MM.1S (cell line): ENCODE measurements at regions not wholly inside any gene's neighbourhood (a gene's known extent, or its start where the extent isn't known, plus 50 kb on each side); places are given as distances from the start of the nearest gene placed in this dataset.
"Not testable (repeated sequence)": the region's sequence is repeated elsewhere in the genome, so short reads cannot be mapped to it uniquely, and the experiment has no call there.

Experiments used
- DNase-seq: peaks from one replicate; pipeline ENCODE4 v3.0.0-alpha.2; 2015
- H2AFZ ChIP-seq: fragments of 300-600 bp; sonication (generic); 2 replicates; pipeline ENCODE4 v1.6.0; 2016; ENCODE audit warnings: antibody characterized with exemption, low read length
- H3F3A ChIP-seq: fragments of 300-600 bp; sonication (generic); 2 replicates; pipeline ENCODE4 v1.6.1; 2016; ENCODE audit warnings: mild to moderate bottlenecking, antibody characterized with exemption, low read length, moderate library complexity, mixed read lengths; ENCODE audit not compliant: insufficient read depth
- H3K27ac ChIP-seq: fragments of 300-600 bp; sonication (generic); 2 replicates; pipeline ENCODE4 v1.5.1; 2016; ENCODE audit warnings: mild to moderate bottlenecking, low read length
- H3K27me3 ChIP-seq: fragments of 300-600 bp; sonication (generic); replicated peaks from 2 replicates; pipeline ENCODE4 v1.6.0; 2016; ENCODE audit warnings: low read length; ENCODE audit not compliant: insufficient read depth
- H3K36me3 ChIP-seq: fragments of 300-600 bp; sonication (generic); replicated peaks from 2 replicates; pipeline ENCODE4 v1.6.1; 2016; ENCODE audit warnings: mild to moderate bottlenecking, low read length, mixed read lengths; ENCODE audit not compliant: insufficient read depth
- H3K4me1 ChIP-seq: fragments of 300-600 bp; sonication (generic); 2 replicates; pipeline ENCODE4 v1.6.1; 2016; ENCODE audit warnings: low read length, mixed read lengths
- H3K4me2 ChIP-seq: fragments of 300-600 bp; sonication (generic); 2 replicates; pipeline ENCODE4 v1.6.0; 2016; ENCODE audit warnings: low read depth, low read length
- H3K4me3 ChIP-seq: fragments of 300-600 bp; sonication (generic); 2 replicates; pipeline ENCODE4 v1.5.1; 2016; ENCODE audit warnings: low read length, mixed read lengths
- H3K79me2 ChIP-seq: fragments of 300-600 bp; sonication (generic); 2 replicates; pipeline ENCODE4 v1.6.1; 2016; ENCODE audit warnings: mixed run types, low read length, mixed read lengths
- H3K9ac ChIP-seq: fragments of 300-600 bp; sonication (generic); 2 replicates; pipeline ENCODE4 v1.6.1; 2016; ENCODE audit warnings: low read length, mixed read lengths
- H3K9me2 ChIP-seq: fragments of 300-600 bp; sonication (generic); replicated peaks from 2 replicates; pipeline ENCODE4 v1.6.1; 2016; ENCODE audit warnings: mild to moderate bottlenecking, low read length, mixed read lengths; ENCODE audit not compliant: insufficient read depth
- H3K9me3 ChIP-seq: fragments of 300-600 bp; sonication (generic); replicated peaks from 2 replicates; pipeline ENCODE4 v1.6.1; 2016; ENCODE audit warnings: mild to moderate bottlenecking, low read length, mixed read lengths; ENCODE audit not compliant: insufficient read depth
- H4K20me1 ChIP-seq: fragments of 300-600 bp; sonication (generic); 2 replicates; pipeline ENCODE4 v1.6.1; 2016; ENCODE audit warnings: mild to moderate bottlenecking, low read length, moderate library complexity, mixed read lengths; ENCODE audit not compliant: insufficient read depth
- CTCF ChIP-seq: fragments of 300-600 bp; sonication (generic); IDR thresholded peaks from 2 replicates; pipeline ENCODE4 v1.5.1; 2016; ENCODE audit warnings: antibody characterized with exemption, low read length, mixed read lengths
- EZH2 ChIP-seq: fragments of 300-600 bp; sonication (generic); optimal IDR thresholded peaks from 2 replicates; pipeline ENCODE3; 2017; ENCODE audit warnings: low read depth, mild to moderate bottlenecking, antibody characterized with exemption, low read length, mixed read lengths
- EZH2phosphoT487 ChIP-seq: fragments of 300-600 bp; sonication (generic); IDR thresholded peaks from 2 replicates; pipeline ENCODE4 v1.6.1; 2018; ENCODE audit warnings: antibody characterized with exemption, low read length

GRCh38 chr7:54947266-54947665, 71.6 kb upstream of the EGFR start:
- TF ChIP-seq EZH2phosphoT487, result no peak
- no peak for TF ChIP-seq CTCF
- no peak for TF ChIP-seq EZH2
- H3K27ac ChIP-seq, result no peak overlapping the region
- H3K79me2 ChIP-seq, result no peaks in the 10 kb centered on the region
- no peaks in the 10 kb centered on the region for H3F3A ChIP-seq
- no peaks in the 10 kb centered on the region for H3K9me2 ChIP-seq
- H2AFZ ChIP-seq, result no peak overlapping the region
- no peaks in the 10 kb centered on the region for H3K9me3 ChIP-seq
- H3K4me1 ChIP-seq, result no peaks in the 10 kb centered on the region
- H3K9ac ChIP-seq, result no peak overlapping the region
- DNase-seq, result no peak
- H4K20me1 ChIP-seq, result no peaks in the 10 kb centered on the region
- no peak overlapping the region for H3K4me2 ChIP-seq
- H3K36me3 ChIP-seq, result no peaks in the 10 kb centered on the region
- no peaks in the 10 kb centered on the region for H3K27me3 ChIP-seq
- no peak overlapping the region for H3K4me3 ChIP-seq

GRCh38 chr7:54949514-54949913, 69.3 kb upstream of the EGFR start:
- not testable (repeated sequence) for H3K9me3 ChIP-seq, H3K27ac ChIP-seq, H3K9me2 ChIP-seq, H3F3A ChIP-seq, H3K9ac ChIP-seq, H4K20me1 ChIP-seq, H3K27me3 ChIP-seq, H3K4me3 ChIP-seq, DNase-seq, H3K4me1 ChIP-seq, H2AFZ ChIP-seq, H3K36me3 ChIP-seq, H3K4me2 ChIP-seq, H3K79me2 ChIP-seq

- no peak overlapping the region for H3K27ac ChIP-seq
- H3F3A ChIP-seq, result no peaks in the 10 kb centered on the region
- H3K79me2 ChIP-seq, result no peaks in the 10 kb centered on the region
- no peak overlapping the region for H3K4me3 ChIP-seq
- peaks cover 12% of the 10 kb centered on the region; the same call in 1 of the 2 replicates for H3K4me1 ChIP-seq
- H2AFZ ChIP-seq, result no peak overlapping the region
- no peak for DNase-seq
- H3K27me3 ChIP-seq, result no peaks in the 10 kb centered on the region
- H4K20me1 ChIP-seq, result no peaks in the 10 kb centered on the region
- no peak overlapping the region for H3K4me2 ChIP-seq
- no peaks in the 10 kb centered on the region for H3K36me3 ChIP-seq
- H3K9me2 ChIP-seq, result no peaks in the 10 kb centered on the region
- H3K9ac ChIP-seq, result no peak overlapping the region
- TF ChIP-seq CTCF, result no peak
- no peak for TF ChIP-seq EZH2phosphoT487
- TF ChIP-seq EZH2, result no peak
- H3K9me3 ChIP-seq, result no peaks in the 10 kb centered on the region
Observed at GRCh38 chr7:54955296-54955695, 63.5 kb upstream of the EGFR start.

- no peak for DNase-seq
- H3K79me2 ChIP-seq, result no peaks in the 10 kb centered on the region
- H3K9me3 ChIP-seq, result no peaks in the 10 kb centered on the region
- TF ChIP-seq EZH2 (no peak), CTCF (no peak), EZH2phosphoT487 (no peak)
- H3K9me2 ChIP-seq, result no peaks in the 10 kb centered on the region
- H3K4me2 ChIP-seq, result no peak overlapping the region
- H2AFZ ChIP-seq, result no peak overlapping the region
- no peak overlapping the region for H3K9ac ChIP-seq
- H4K20me1 ChIP-seq, result no peaks in the 10 kb centered on the region
- no peaks in the 10 kb centered on the region for H3F3A ChIP-seq
- no peaks in the 10 kb centered on the region for H3K36me3 ChIP-seq
- H3K4me1 ChIP-seq, result peaks cover 17% of the 10 kb centered on the region
- H3K4me3 ChIP-seq, result no peak overlapping the region
- H3K27me3 ChIP-seq, result no peaks in the 10 kb centered on the region
- H3K27ac ChIP-seq, result no peak overlapping the region
Observed at GRCh38 chr7:54955696-54956420, 63.0 kb upstream of the EGFR start.
